ENCODE measurements at regions not wholly inside any gene's neighbourhood (a gene's known extent, or its start where the extent isn't known, plus 50 kb on each side); places are given as distances from the start of the nearest gene placed in this dataset.

DNA sequence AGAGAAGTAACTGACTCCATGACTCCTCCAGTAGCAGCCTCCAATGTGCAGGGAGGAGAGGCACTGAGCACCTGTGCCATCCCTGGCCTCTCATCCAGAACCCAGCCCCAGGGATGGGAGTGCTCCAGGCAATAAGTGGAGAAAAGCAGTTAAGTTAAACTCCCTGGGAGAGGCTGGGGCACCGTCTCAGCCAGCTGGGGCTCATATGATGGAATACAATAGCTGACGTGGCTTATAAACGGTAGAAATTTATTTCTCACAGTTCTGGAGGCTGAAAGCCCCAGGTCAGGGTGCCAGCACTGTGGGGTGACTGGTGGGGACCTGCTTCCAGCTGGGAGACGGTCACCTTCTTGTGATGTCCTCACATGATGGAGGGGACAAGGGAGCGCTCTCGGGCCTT, 94.7 kb downstream of the RAMP3 start:
- H3K4me2 ChIP-seq (replicated peaks; ENCODE audit: extremely low read depth, low read length, poor library complexity, severe bottlenecking) = no peak overlapping the region
- no peak overlapping the region for H2AFZ ChIP-seq (ENCODE audit: insufficient read depth, low read depth, low read length, poor library complexity, severe bottlenecking)
- Mint-ChIP-seq H3K27ac (no peak overlapping the region), H3K36me3 (no peaks in the 10 kb centered on the region), H3K27me3 (ENCODE audit: low read depth in 3 of 3) (peaks cover 11 to 30% (median 17%) of the 10 kb centered on the region in 3 donors), H3K9me3 (peaks cover 0 to 9% (median 5%) of the 10 kb centered on the region in 7 donors), H3K4me1 (no peaks in the 10 kb centered on the region), H3K4me3 (no peak overlapping the region)
- DNase-seq = no peak
- H3K36me3 ChIP-seq (replicated peaks in 1 of 2; ENCODE audit: control insufficient read depth in 1 of 2, insufficient read depth in 2 of 2, low read length in 2 of 2) = no peaks in the 10 kb centered on the region
- H3K4me3 ChIP-seq (replicated peaks in 1 of 3; ENCODE audit: low read depth in 2 of 3, low read length in 3 of 3) = no peak overlapping the region
- no peak overlapping the region for H3K9ac ChIP-seq (ENCODE audit: insufficient read depth, low read length, poor library complexity, severe bottlenecking)
- H3K27me3 ChIP-seq (ENCODE audit: control insufficient read depth in 2 of 2, insufficient read depth in 2 of 2, low read length in 2 of 2) = peaks cover 0 to 2% of the 10 kb centered on the region in 2 donors
- H3K79me2 ChIP-seq (ENCODE audit: insufficient read depth, low read length) = no peaks in the 10 kb centered on the region
- H3K27ac ChIP-seq (ENCODE audit: low read depth in 1 of 2, low read length in 2 of 2) = no peak overlapping the region
- no peaks in the 10 kb centered on the region for H3K9me3 ChIP-seq (replicated peaks in 1 of 2; ENCODE audit: control insufficient read depth in 1 of 2, insufficient read depth in 1 of 2, low read length in 2 of 2)
- 80% methylated on average over 2 of the region's 6 CpGs for WGBS (ENCODE audit: insufficient coverage)
- no peaks in the 10 kb centered on the region for H3K4me1 ChIP-seq (ENCODE audit: control insufficient read depth in 1 of 2, insufficient read depth in 2 of 2, low read length in 2 of 2)
- H4K20me1 ChIP-seq (ENCODE audit: insufficient read depth, low read length) = no peaks in the 10 kb centered on the region
- no peak for TF ChIP-seq CTCF (IDR thresholded peaks at IDR 0.05)
- intact Hi-C loops (cut with micrococcal nuclease) = no loop called here

DNA sequence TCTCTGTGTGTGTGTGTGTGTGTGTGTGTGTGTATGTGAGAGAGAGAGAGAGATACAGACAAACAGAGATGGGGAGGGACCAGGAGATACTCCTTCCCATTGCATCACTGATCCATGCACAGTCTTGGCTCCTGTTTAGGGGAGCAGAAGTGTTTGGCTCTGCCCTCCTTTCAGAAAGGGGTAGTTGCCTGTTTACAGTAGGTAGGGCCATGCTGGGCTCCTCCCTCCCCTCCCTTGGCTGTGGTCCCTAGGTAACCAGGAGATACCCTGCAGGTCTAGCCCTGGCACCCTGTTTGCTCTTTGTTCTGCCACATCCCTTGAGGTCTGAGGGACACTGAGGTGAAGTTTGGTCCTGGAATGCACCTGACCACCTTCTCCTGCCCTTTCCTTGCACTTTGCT, 95.3 kb downstream of the RAMP3 start:
- Histone ChIP-seq H3K9ac (ENCODE audit: insufficient read depth, low read length, poor library complexity, severe bottlenecking) (no peak overlapping the region), H3K36me3 (replicated peaks in 1 of 2; ENCODE audit: control insufficient read depth in 1 of 2, insufficient read depth in 2 of 2, low read length in 2 of 2) (no peaks in the 10 kb centered on the region), H3K79me2 (ENCODE audit: insufficient read depth, low read length) (no peaks in the 10 kb centered on the region), H2AFZ (ENCODE audit: insufficient read depth, low read depth, low read length, poor library complexity, severe bottlenecking) (no peak overlapping the region), H3K4me1 (ENCODE audit: control insufficient read depth in 1 of 2, insufficient read depth in 2 of 2, low read length in 2 of 2) (no peaks in the 10 kb centered on the region), H3K9me3 (replicated peaks in 1 of 2; ENCODE audit: control insufficient read depth in 1 of 2, insufficient read depth in 1 of 2, low read length in 2 of 2) (no peaks in the 10 kb centered on the region), H3K27ac (ENCODE audit: low read depth in 1 of 2, low read length in 2 of 2) (no peak overlapping the region), H3K27me3 (ENCODE audit: control insufficient read depth in 2 of 2, insufficient read depth in 2 of 2, low read length in 2 of 2) (peaks cover 0 to 2% of the 10 kb centered on the region in 2 donors), H3K4me3 (replicated peaks in 1 of 3; ENCODE audit: low read depth in 2 of 3, low read length in 3 of 3) (no peak overlapping the region), H3K4me2 (replicated peaks; ENCODE audit: extremely low read depth, low read length, poor library complexity, severe bottlenecking) (no peak overlapping the region), H4K20me1 (ENCODE audit: insufficient read depth, low read length) (no peaks in the 10 kb centered on the region)
- peaks cover 0 to 4% (median under 1%) of the 10 kb centered on the region in 7 donors for H3K9me3 Mint-ChIP-seq
- no peaks in the 10 kb centered on the region for H3K36me3 Mint-ChIP-seq
- peaks cover 11 to 24% (median 14%) of the 10 kb centered on the region in 3 donors for H3K27me3 Mint-ChIP-seq (ENCODE audit: low read depth in 3 of 3)
- H3K4me3 Mint-ChIP-seq = peak overlapping the region in 1 of 2 donors; percentile 69
- no peaks in the 10 kb centered on the region for H3K4me1 Mint-ChIP-seq
- H3K27ac Mint-ChIP-seq = no peak overlapping the region
- no peak for DNase-seq
- no peak for TF ChIP-seq CTCF (IDR thresholded peaks at IDR 0.05)
- intact Hi-C loops (cut with micrococcal nuclease) = no loop called here
